ENCODE measurements at regions not wholly inside any gene's neighbourhood (a gene's known extent, or its start where the extent isn't known, plus 50 kb on each side); places are given as distances from the start of the nearest gene placed in this dataset.

DNA sequence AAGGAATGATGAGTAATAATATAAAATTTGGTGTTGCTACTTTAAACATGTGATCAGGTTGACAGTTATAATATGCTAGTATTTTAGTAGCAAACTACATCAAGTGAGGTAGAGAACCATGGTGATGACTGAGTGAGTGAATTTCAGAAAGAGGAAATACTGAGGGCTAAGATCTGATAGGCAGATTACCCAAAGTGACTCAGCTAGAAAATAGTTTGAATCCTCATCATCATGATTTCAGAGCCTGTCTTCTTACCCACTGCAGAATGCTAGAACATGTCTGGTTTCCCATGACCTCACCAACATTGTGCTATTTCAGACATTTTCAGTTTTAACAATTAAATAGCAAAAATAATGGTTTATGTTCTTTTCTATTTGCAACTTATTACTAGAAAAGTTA lies 602.1 kb downstream of the TAF11L14 start:
- TF ChIP-seq EZH2phosphoT487 (IDR thresholded peaks at IDR 0.05; ENCODE audit: low read depth, severe bottlenecking, unreplicated experiment) (no peak), EZH2 (IDR thresholded peaks at IDR 0.05; ENCODE audit: borderline replicate concordance) (no peak)
- TF ChIP-seq, protein P1, sequence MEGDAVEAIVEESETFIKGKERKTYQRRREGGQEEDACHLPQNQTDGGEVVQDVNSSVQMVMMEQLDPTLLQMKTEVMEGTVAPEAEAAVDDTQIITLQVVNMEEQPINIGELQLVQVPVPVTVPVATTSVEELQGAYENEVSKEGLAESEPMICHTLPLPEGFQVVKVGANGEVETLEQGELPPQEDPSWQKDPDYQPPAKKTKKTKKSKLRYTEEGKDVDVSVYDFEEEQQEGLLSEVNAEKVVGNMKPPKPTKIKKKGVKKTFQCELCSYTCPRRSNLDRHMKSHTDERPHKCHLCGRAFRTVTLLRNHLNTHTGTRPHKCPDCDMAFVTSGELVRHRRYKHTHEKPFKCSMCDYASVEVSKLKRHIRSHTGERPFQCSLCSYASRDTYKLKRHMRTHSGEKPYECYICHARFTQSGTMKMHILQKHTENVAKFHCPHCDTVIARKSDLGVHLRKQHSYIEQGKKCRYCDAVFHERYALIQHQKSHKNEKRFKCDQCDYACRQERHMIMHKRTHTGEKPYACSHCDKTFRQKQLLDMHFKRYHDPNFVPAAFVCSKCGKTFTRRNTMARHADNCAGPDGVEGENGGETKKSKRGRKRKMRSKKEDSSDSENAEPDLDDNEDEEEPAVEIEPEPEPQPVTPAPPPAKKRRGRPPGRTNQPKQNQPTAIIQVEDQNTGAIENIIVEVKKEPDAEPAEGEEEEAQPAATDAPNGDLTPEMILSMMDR (IDR thresholded peaks at IDR 0.05; ENCODE audit: poor library complexity): no peak
